Stimulated activated CD4-positive, alpha-beta T cell treated with anti-CD3 and anti-CD28 coated beads, Interleukin-2, amount 100 ng/mL, for 24 hours (primary cell): ENCODE measurements at regions not wholly inside any gene's neighbourhood (a gene's known extent, or its start where the extent isn't known, plus 50 kb on each side); places are given as distances from the start of the nearest gene placed in this dataset.

Experiments used
- DNase-seq, 2 donors: peaks; one replicate each; pipeline ENCODE4 v3.0.0-alpha.2; 2020

DNA sequence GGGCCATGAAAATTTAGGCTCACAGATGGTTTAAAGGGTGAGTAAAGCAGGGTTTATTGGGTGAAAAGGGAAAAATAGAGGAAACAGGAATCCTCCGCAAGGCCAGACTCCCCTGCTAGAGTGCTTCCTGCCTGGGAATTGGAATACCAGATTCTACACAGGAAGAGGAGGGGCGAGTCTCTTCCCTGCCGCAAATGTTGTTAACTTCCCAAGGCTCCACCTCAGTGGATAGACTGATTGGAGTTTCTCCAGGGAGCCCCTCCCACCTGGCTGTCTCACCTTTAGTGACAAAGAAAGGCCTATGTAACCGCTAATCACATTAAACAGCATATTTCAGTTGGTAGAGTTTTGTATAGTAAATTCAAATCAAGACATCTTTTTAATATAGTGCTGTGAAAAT, 1450.1 kb downstream of the KCNT2 start:
- no peak for DNase-seq

DNA sequence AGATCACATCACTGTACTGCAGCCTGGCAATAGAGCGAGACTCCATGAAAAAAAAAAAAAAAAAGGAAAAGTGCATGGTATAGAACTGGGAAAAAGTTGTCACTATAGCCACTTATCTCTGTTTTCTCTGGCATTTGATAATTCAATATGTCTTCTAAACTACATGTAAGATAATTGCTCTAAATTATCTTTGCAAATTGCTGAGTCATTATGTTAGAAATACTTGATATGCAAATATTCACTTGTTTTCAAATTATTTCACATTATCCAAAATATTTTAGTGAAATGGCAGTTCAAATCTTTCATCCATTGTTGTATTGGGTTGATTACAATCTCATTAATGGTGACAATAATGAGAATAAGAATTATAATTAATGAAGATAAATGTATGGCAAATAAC, 1455.1 kb downstream of the KCNT2 start:
- DNase-seq = no peak

DNA sequence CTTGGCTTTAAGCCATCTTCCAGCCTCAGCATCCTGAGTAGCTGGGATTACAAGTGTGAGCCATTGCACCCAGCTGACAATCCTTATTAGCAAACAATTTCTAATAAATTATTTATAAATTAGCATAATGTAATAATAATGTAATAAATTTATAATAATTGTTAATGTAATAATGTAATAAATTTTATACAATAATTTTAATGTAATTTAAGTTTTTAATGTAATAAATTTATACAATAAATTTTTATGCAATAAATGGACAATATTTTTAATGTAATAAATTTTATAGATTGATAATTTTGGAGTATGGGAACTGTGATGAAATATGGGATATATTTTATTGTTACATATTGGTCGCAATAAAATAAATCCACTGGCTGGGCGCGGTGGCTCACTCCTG, 1457.5 kb downstream of the KCNT2 start:
- DNase-seq = no peak

DNA sequence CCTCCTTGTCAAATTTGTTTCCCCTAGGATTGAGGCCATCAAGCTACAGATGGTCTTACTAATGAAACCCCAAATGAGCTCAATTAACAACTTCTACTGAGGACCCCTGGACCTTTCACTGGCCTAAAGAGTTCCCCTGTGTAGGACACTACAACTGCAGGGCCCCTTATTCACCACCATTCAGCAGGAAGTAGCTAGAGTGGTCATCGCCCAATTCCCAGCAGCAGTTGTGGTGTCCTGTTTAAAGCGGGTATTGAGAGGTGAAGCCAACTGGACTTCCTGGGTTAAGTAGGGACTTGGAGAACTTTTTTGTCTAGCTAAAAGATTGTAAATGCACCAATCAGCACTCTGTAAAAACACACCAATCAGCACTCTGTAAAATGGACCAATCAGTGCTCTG, 1466.9 kb downstream of the KCNT2 start:
- DNase-seq = no peak

DNA sequence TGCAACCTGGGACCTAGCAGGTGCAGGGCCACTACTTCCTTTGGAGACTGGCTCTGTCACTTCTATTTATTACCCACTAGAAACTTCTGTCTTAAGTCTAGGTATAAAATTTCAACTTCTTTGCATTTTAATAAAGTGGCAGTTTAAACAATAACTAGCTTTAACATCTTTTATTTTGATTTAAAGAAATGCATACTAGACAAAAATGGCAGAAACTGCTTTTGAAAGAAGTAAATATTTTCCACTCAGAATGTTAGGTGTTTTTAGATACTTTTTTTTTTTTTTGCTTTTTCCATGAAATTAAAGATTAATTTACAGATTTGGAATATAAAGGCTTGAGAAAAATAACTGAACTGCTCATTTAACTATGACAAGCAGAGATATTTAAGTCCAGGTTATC, 1477.6 kb downstream of the KCNT2 start:
- no peak for DNase-seq

DNA sequence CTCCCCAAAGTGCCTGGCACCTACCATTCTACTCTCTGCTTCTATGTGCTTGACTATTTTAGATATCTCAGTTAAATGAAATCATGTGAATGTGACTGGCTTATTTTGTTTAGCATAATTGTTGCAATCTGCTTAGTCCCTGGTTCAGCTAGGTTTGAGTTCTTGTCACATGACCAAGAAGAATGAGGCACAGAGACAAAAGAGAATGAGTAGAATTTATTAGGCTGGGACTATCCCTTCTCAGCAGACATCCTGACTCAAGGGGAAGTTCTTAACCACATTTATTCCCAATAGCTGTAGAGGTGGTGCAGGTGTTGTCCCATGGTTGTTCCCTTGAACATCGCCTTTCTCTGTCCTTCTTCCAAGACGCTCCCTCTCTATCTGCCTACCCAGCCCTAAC, 1485.7 kb downstream of the KCNT2 start:
- DNase-seq = no peak

DNA sequence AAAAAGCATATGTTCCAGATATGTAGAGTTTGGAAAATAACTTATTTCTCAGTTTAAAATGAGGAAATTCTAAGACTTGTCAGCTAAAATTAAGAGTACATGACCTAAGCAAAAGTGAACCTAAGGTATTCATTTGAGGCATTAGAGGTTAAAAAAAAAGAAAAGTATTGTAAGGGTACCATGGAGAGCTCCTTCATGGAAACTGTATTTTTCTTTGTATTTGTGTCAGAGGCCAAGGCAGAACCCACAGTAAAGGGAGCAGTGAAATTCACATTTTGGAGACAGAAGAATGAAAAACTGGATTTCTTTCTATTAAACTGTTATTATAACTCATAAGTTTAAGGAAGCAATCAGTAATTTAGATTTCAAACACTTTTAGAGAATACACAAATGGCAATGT, 1494.8 kb downstream of the KCNT2 start:
- DNase-seq = no peak

DNA sequence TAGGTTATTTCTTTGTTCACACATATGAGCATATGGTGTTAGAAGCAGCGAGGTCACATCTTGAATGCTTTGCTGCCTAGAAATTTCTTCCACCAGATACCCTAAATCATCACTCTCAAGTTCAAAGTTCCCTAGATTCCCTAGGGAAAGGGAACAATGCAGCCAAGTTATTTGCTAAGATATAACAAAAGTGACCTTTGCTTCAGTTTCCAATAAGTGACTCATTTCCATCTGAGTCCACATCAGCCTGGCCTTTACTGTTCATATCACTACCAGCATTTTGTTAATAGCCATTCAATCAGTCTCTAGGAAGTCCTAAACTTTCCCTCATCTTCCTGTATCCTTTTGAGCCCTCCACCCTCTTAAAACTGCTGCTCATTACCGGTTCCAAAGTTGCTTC, 1502.5 kb downstream of the KCNT2 start:
- no peak for DNase-seq

DNA sequence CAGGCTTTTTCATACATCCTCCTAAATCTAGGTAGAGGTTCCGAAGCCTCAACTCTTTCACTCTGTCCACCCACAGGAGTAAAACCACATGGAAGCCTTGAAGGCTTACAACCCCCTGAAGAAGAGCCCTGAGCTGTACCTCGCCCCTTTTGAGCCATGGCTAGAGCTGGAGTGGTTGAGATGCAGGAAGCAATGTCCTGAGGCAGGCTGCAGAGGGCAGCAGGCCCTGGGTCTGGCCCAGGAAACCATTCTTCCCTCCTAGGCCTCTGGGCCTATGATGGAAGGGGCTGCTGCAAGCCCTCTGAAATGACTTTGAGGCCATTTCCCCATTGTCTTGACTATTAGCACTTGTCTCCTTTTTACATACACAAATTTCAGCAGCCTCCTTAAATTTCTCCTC, 1503.0 kb downstream of the KCNT2 start:
- DNase-seq = no peak

DNA sequence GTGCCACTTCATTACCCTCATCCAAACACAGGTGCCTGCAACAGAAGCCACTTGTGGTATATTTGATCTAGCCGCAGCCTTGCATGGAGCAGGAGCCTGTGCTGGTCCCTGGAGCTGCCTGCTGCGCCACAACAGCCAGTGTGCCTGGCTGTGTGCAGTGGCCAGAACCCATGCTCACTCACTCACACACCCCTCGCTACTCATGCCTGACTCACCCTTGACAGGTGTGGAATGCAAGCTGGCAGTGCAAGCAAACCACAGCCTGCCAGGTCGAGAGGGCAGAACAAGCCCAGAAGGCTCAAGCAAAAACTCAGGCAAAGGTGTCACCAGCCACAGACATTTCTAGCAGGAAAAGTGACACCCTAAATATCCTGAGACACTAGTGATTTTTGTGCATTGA, 1510.9 kb downstream of the KCNT2 start:
- no peak for DNase-seq

DNA sequence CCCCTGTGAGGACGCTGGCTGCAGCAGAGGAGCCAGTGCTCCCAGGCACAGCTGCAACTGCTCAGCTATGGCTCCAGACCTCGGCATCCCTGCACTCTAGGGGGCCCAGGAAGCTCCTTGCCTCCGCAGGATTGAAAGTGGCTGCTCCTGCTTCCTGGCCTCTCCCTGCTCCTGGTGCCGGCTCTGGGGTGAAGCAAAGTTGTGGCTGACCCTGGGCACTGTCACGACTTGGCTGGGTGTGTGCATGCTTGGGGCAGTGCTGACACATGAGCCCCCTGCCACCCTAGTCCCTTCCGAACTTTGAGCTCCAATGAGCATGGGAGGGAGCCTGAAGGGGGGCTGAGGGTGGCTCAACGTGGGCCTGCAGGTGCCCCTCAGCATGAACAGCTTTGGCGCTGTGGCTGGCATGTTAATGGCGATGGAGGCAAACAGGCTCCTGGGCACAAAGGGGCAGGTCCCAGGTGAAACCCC, 1512.2 kb downstream of the KCNT2 start:
- no peak for DNase-seq

DNA sequence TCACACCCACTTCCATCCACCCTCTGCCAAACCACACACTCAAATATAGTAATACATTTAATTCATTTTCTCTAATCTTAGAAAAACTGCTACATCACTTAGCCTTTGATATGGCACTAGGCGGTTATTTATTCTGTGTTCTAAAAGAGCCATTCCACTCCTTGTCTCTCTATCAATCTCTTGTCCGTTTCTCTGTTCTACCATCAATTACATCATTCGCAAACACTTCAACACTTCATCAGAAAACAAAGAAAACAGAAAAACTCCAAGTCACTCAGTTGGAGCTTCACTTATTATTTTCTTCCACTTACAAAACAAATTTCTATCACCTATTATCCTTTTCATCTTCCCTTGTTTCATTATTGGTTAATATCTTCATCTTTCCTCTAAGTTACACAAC, 1523.0 kb downstream of the KCNT2 start:
- no peak for DNase-seq

DNA sequence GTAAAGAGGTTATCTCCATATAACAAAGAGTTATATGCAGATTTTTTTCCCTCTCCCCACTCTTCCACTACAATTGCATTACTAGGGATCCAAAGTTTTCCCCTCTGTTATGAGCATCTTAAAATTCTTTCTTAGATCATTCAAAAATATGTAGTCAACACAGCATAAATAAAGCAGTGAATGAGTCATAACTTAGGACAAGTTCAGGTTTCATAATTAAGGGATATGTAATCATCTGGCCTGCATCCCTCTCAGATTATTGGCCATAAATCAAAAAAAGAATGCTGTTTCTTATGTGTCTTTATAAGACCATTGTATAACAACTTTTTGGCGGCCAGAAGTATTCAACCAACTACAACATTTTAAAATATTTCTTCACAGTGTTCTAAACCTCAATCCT, 1526.1 kb downstream of the KCNT2 start:
- no peak for DNase-seq

DNA sequence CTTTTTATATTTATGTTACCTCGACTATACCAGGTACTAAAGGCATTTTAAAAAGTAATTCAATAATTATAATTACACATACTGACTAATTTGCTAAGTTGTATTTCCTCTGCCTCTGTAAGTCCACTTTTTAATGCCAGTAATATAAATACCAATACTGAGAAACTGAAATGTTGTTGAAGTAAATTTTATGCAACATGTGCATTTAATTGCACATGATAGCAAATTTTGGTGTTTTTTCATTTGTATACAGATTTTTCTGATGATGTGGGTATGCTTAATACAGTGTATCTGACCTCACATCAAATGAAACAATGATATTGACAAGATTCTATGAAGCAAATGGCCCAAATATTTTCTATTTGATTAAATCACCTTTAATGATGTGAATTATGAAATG, 1531.6 kb downstream of the KCNT2 start:
- no peak for DNase-seq

DNA sequence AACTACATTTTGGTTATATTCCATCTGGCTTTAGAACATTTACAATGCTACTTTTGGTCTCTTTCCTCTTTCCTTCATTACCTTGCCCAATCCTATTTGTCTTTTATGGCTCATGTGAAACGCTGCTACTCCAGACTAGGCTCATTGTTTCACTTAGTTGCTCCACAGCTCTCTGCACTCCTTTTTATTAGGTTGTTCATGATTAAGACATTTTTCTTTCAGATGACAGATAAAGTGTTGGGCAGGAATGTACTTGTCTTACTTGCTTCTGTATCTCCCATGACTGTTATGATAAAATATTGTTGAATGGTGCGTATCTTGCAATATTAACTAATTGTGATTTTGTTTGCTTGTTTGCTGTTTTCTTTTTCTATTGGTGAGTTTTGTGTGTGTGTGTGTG, 1532.3 kb downstream of the KCNT2 start:
- no peak for DNase-seq

DNA sequence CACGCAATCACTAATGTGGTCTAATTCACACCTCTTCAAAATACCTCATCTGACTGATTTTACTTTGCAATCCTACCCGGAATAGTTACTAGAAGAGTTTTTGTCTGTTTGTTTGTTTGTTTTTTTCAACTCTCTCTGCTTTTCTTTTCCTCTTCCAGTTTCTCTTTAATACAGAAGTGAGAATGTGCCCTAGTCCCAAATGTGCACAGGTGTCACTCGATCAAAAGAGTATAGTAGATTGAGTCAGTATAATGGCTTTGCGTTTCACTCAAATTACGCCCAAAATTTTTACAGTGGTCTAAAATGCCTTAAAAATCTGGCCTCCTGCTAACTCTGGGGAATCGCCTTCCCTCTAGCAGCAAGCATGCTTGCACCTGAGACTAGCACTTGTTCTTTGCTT, 1536.8 kb downstream of the KCNT2 start:
- no peak for DNase-seq

DNA sequence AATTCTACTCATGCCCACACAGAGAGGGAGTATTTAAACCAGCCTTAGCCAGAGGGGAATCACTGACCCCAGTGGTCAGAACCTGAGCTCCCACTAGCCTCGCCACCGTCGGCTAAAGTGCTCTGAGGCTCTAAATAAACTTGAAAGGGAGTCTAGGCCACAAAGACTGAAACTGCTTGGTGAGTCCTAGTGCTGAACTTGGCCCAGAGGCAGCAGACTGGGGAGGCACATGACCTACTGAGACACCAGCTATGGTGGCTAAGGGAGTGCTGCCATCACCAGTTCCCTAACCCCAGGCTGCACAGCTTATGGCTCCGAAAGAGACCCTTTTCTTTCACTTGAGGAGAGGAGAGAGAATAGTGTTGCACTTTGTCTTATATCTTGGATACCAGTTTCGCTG, 1542.8 kb downstream of the KCNT2 start:
- no peak for DNase-seq

DNA sequence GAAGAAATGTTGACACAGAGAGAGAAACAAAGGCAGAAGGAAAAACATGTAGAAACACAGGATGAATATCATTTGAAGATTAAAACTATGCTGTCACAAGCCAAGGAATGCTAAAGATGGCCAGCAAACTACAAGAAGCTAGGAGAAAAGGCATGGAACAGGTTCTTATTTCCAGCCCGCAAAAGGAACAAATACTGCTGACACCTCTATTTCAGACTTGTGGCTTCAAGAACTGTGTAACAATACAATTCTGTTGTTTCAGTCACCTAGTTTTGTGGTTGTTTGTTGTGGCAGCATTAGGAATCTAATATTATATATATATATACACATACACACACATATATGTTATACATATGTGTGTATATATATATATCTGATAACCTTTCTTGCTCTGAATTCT, 1543.9 kb downstream of the KCNT2 start:
- DNase-seq = no peak

DNA sequence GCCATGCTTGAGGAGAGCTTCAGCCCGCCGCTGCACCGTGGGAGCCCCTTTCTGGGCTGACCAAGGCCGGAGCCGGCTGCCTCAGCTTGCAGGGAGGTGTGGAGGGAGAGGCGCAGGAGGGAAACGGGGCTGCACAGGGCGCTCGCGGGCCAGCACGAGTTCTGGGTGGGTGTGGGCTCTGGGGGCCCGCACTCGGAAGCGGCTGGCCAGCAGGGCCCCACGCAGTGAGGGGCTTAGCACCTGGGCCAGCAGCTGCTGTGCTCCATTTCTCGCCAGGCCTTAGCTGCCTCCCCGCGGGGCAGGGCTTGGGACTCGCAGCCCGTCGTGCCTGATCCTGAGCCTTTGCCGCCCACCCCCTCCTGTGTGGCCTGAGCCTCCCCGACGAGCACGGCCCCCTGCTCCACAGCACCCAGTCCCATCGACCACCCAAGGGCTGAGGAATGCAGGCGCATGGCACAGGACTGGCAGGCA, 1554.0 kb downstream of the KCNT2 start:
- DNase-seq = no peak

DNA sequence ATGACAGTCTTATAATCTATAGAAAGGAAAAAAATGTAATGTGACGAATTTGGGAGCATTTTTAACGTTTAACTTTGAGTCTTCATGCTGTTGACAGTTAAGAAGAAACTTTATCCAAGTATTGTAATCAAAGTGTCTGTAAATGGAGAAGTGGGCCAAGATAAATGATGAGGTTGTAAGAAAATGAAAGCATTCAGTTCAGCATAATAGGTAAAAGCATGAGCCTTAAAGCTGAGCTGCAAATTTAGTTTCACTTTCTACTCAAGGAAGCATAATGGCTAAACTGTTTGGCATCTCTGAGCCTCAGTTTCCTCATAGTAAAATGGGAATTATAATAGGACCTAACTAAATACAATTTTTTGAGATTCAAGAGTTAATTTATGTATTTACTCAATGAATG, 1554.8 kb downstream of the KCNT2 start:
- DNase-seq = no peak

DNA sequence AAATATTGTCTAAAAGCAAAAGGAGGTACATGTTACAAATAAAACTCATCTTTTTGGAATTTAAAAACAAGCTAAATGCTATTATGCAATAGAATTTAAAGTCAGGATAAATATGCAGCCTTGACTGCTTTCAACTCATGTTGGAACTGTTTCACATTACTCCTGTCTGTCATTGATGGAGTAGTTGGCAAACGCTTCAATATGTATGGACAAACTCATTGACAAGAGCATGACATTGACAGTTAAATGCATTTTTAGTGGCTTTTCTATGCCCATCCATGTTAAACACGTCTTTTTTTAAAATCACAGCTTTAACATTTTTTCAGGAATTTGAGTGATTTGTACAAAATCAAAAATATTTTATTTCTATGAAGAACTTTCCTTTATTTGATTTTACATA, 1560.5 kb downstream of the KCNT2 start:
- no peak for DNase-seq

DNA sequence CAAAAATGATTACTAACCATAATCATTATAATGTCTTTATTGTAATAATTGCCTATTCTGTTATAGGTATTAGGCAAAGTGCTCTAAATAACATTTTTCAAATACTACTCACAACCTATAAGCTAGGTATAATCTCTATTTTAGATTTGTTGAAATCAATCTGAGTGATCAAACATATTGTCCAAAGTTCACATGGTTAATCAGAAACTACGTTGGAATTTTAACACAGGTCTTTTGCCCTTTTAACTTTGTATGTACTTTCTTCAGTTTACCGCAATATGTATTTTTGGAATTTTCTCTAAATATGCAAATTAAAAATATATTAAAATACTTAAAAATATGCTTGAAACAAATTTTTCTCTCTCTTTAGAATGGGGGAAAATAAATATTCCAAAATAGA, 1563.2 kb downstream of the KCNT2 start:
- no peak for DNase-seq

DNA sequence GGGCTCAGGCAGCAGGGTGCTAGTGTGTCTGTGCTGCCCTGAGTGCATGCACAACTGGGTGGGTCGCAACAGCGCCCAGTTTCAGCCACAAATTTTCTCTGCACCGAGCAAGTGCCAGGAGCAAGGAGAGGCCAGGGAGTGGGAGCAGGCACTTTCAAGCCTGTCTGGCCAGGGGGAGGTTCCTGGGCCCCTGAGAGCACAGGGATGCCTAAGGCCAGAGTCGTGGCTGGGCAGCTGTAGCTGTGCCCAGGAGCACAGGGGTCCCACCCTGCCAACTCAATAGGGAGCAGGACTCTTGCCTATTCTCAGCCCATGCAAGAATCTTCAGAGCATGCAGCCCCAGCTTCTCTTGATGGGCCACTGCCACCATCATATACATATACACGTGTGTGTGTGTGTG, 1577.4 kb downstream of the KCNT2 start:
- DNase-seq = no peak

DNA sequence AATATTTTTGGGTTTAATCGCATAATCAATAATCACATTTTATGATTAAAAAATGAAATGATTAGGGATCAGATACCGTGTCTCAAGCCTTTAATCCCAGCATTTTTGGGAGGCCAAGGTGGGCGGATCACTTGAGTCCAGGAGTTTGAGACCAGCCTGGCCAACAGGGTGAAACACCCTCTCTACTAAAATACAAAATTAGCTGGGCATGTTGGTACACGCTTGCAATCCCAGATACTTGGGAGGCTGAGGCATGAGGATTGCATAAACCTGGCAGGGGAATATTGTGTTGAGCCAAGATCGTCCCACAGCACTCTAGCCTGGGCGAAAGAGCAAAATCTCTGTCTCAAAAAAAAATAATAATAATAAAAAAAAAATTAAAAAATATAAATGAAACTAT, 1581.4 kb downstream of the KCNT2 start:
- DNase-seq = no peak

DNA sequence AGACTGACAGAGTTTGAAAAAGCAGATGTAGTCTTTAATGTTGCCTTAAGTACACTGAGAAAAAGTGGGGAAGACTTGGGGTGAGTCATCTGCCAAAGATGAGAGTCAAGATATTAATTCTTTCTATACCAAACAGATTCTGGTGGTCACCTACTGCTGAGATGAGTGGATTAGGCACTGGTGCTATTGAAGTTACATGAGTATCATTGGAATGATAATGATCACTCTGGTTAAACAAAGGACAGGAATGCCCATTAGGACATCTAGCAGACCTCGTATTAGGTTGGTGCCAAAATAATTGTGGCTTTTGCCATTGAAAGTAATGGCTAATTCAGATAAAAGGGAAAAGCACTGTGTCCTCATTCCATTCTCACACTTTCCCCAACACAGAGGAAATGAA, 1588.9 kb downstream of the KCNT2 start:
- DNase-seq = no peak

DNA sequence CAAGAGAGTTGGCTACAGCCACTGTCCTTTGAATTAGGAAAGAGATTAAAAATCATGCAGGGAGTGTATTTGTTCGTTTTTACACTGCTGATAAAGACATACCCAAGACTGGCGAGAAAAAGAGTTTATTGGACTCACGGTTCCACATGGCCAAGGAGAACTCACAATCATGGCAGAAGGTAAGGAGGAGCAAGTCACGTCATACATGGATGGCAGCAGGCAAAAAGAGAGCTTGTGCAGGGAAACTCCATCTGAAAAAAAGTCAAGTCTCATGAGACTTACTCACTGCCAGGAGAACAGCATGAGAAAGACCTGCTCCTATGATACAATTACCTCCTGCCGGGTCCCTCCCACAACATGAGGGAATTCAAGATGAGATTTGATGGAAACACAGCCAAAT, 1595.2 kb downstream of the KCNT2 start:
- no peak for DNase-seq
